ENCODE measurements at regions not wholly inside any gene's neighbourhood (a gene's known extent, or its start where the extent isn't known, plus 50 kb on each side); places are given as distances from the start of the nearest gene placed in this dataset.

DNA sequence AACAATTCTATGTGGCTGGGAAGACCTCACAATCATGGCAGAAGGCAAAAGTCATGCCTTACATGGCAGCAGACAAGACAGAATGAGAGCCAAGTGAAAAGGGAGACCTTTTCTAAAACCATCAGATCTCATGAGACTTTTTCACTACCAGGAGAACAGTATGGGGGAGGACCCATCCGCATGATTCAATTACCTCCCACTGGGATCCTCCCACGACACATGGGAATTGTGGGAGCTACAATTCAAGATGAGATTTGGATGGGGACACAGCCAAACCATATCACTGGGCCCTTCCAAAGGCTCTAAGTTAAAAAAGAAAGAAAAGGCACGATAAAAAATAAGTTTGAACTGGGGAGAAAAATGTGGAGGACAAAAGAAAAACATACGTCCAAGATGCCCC lies 406.9 kb upstream of the CDH4 start:
- TF ChIP-seq, protein P1, sequence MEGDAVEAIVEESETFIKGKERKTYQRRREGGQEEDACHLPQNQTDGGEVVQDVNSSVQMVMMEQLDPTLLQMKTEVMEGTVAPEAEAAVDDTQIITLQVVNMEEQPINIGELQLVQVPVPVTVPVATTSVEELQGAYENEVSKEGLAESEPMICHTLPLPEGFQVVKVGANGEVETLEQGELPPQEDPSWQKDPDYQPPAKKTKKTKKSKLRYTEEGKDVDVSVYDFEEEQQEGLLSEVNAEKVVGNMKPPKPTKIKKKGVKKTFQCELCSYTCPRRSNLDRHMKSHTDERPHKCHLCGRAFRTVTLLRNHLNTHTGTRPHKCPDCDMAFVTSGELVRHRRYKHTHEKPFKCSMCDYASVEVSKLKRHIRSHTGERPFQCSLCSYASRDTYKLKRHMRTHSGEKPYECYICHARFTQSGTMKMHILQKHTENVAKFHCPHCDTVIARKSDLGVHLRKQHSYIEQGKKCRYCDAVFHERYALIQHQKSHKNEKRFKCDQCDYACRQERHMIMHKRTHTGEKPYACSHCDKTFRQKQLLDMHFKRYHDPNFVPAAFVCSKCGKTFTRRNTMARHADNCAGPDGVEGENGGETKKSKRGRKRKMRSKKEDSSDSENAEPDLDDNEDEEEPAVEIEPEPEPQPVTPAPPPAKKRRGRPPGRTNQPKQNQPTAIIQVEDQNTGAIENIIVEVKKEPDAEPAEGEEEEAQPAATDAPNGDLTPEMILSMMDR (conservative IDR thresholded peaks at IDR 0.05; ENCODE audit: low read depth, low read length), result no peak
- TF ChIP-seq EZH2 (IDR thresholded peaks at IDR 0.05; ENCODE audit: low read length, unreplicated experiment), result no peak
- TF ChIP-seq EZH2phosphoT487 (IDR thresholded peaks at IDR 0.05; ENCODE audit: borderline replicate concordance, low read length), result no peak
